GM12874 (cell line): ENCODE measurements at regions not wholly inside any gene's neighbourhood (a gene's known extent, or its start where the extent isn't known, plus 50 kb on each side); places are given as distances from the start of the nearest gene placed in this dataset.

ENCODE experiments used
- CTCF ChIP-seq: IDR thresholded peaks from 2 replicates; pipeline ENCODE4 v1.5.1; 2011; ENCODE audit warnings: low read depth, mild to moderate bottlenecking, control low read depth, low read length, moderate library complexity; ENCODE audit not compliant: insufficient read depth

GRCh38 chr14:42855085-42855484 is 1248.4 kb downstream of the LRFN5 start:
- no peak for TF ChIP-seq CTCF

GRCh38 chr14:42854061-42854460 is 1247.4 kb downstream of the LRFN5 start:
- TF ChIP-seq CTCF: no peak

GRCh38 chr14:42848652-42849051 is 1242.0 kb downstream of the LRFN5 start:
- no peak for TF ChIP-seq CTCF

GRCh38 chr14:42814817-42815216 is 1208.1 kb downstream of the LRFN5 start:
- no peak for TF ChIP-seq CTCF

GRCh38 chr14:42806909-42807315 is 1200.2 kb downstream of the LRFN5 start:
- TF ChIP-seq CTCF: no peak

- no peak for TF ChIP-seq CTCF
Observed at GRCh38 chr14:42804141-42804540, 1197.5 kb downstream of the LRFN5 start.

GRCh38 chr14:42802346-42802745 is 1195.7 kb downstream of the LRFN5 start:
- TF ChIP-seq CTCF: no peak

GRCh38 chr14:42792166-42792565 is 1185.5 kb downstream of the LRFN5 start:
- TF ChIP-seq CTCF: no peak
